ENCODE measurements at regions not wholly inside any gene's neighbourhood (a gene's known extent, or its start where the extent isn't known, plus 50 kb on each side); places are given as distances from the start of the nearest gene placed in this dataset.

DNA sequence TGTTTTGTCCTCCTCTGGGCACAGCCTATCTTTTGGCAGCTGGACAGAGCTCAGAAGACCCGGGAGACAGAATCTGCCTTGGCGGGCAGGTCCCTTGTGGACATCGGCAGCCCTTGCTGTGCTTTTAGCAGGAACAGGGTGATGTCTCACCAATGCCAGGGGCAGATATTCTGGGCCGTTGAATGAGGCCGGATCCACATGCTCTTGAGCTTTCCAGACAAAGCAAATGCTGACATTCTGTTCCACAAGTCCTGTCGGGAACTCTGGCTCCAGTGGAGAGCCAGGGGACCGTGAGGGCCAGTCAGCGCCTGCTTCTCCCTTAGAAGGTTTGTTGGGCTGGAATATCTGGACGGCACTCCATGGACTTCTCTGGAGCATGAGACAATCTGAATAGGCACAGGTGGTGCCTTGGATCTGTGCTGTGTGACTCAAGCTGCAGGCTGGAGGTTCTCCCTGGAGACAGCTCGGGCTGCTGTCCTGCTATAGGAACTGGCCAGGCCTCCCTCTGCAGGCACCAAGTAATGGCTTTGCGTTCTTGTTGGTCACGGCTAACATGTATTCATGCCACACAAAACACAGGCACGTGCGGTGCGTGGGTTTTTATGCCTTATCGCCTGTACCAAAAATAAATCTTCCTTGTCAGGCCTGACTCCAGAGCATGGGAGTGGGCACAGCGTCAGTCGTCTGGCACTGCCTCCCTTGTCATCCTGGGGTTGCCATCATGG, 80.3 kb downstream of the GADD45G start:
- Histone ChIP-seq H3K4me3 (ENCODE audit: control insufficient read depth in 2 of 3, extremely low read depth in 1 of 3, insufficient read depth in 2 of 3, low read depth in 1 of 3, low read length in 3 of 3) (no peak overlapping the region), H3K9me1 (ENCODE audit: control insufficient read depth, extremely low read depth, insufficient read depth, low read length) (no peaks in the 10 kb centered on the region), H2AFZ (ENCODE audit: control insufficient read depth, low read length) (no peak overlapping the region), H3K4me2 (ENCODE audit: control insufficient read depth, extremely low read depth, insufficient read depth, low read depth, low read length) (no peak overlapping the region), H3K79me2 (ENCODE audit: control insufficient read depth, insufficient read depth, low read length) (no peaks in the 10 kb centered on the region), H3K9ac (ENCODE audit: control insufficient read depth, extremely low read depth, insufficient read depth, low read length) (no peak overlapping the region), H3K4me1 (ENCODE audit: control insufficient read depth, extremely low read depth, insufficient read depth, low read length) (peaks cover 16% of the 10 kb centered on the region), H4K20me1 (ENCODE audit: control insufficient read depth, extremely low read depth, insufficient read depth, low read length) (no peaks in the 10 kb centered on the region), H3K9me3 (ENCODE audit: control insufficient read depth, low read depth, low read length) (no peaks in the 10 kb centered on the region), H3K36me3 (ENCODE audit: control insufficient read depth in 2 of 2, extremely low read depth in 1 of 2, insufficient read depth in 2 of 2, low read length in 2 of 2) (no peaks in the 10 kb centered on the region), H3K27me3 (ENCODE audit: control insufficient read depth, extremely low read depth, insufficient read depth, low read length) (no peaks in the 10 kb centered on the region), H3K27ac (ENCODE audit: control insufficient read depth, insufficient read depth, low read length) (no peak overlapping the region)
- DNase-seq (ENCODE audit: low read depth, low spot score) (no peak), FAIRE-seq (no peak)
- TF ChIP-seq EZH2 (IDR thresholded peaks at IDR 0.05; ENCODE audit: low read length): no peak
- TF ChIP-seq, protein P1, sequence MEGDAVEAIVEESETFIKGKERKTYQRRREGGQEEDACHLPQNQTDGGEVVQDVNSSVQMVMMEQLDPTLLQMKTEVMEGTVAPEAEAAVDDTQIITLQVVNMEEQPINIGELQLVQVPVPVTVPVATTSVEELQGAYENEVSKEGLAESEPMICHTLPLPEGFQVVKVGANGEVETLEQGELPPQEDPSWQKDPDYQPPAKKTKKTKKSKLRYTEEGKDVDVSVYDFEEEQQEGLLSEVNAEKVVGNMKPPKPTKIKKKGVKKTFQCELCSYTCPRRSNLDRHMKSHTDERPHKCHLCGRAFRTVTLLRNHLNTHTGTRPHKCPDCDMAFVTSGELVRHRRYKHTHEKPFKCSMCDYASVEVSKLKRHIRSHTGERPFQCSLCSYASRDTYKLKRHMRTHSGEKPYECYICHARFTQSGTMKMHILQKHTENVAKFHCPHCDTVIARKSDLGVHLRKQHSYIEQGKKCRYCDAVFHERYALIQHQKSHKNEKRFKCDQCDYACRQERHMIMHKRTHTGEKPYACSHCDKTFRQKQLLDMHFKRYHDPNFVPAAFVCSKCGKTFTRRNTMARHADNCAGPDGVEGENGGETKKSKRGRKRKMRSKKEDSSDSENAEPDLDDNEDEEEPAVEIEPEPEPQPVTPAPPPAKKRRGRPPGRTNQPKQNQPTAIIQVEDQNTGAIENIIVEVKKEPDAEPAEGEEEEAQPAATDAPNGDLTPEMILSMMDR (optimal IDR thresholded peaks at IDR 0.05 in 1 of 3, IDR thresholded peaks at IDR 0.05 in 1 of 3, conservative IDR thresholded peaks at IDR 0.05 in 1 of 3; ENCODE audit: extremely low read depth in 1 of 3, insufficient read depth in 2 of 3, low read length in 3 of 3): no peak
- dilution Hi-C loops (cut with MboI; ENCODE audit: extremely low pct_ligation_motif_present, low sequenced_read_pairs): no loop called here

DNA sequence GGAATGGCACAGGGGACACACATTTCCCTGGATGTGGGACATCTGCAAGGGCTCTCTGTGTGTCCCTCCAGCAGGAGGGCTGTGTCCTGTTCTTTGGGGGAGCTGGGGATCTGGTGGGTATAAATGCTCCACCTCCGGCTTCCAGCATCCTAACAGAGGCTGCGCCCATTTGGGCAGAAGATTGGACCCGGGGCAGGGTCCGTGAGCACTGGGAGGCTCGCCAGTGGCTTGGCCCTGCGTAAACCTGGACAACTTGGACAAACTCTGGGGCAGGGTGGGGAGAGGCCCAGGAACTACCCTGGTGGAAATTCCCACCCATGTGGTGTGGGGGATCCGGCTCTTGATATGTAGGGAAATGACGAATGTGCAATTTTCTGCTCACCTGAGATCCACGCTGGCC, 80.9 kb downstream of the GADD45G start:
- FAIRE-seq: no peak
- H3K27ac ChIP-seq (ENCODE audit: control insufficient read depth, insufficient read depth, low read length): no peak overlapping the region

More for the DNA sequence above, 80.9 kb downstream of the GADD45G start:
- dilution Hi-C loops (cut with MboI; ENCODE audit: extremely low pct_ligation_motif_present, low sequenced_read_pairs): no loop called here
- peak overlapping the region; percentile 68 for H3K4me2 ChIP-seq (ENCODE audit: control insufficient read depth, extremely low read depth, insufficient read depth, low read depth, low read length)
- H3K79me2 ChIP-seq (ENCODE audit: control insufficient read depth, insufficient read depth, low read length): no peaks in the 10 kb centered on the region
- TF ChIP-seq, protein P1 (optimal IDR thresholded peaks at IDR 0.05 in 1 of 3, IDR thresholded peaks at IDR 0.05 in 1 of 3, conservative IDR thresholded peaks at IDR 0.05 in 1 of 3; ENCODE audit: extremely low read depth in 1 of 3, insufficient read depth in 2 of 3, low read length in 3 of 3): no peak
- no peak for TF ChIP-seq EZH2 (IDR thresholded peaks at IDR 0.05; ENCODE audit: low read length)
- no peaks in the 10 kb centered on the region for H3K27me3 ChIP-seq (ENCODE audit: control insufficient read depth, extremely low read depth, insufficient read depth, low read length)
- no peaks in the 10 kb centered on the region for H4K20me1 ChIP-seq (ENCODE audit: control insufficient read depth, extremely low read depth, insufficient read depth, low read length)
- DNase-seq (ENCODE audit: low read depth, low spot score): no peak
- H2AFZ ChIP-seq (ENCODE audit: control insufficient read depth, low read length): no peak overlapping the region
- H3K9me3 ChIP-seq (ENCODE audit: control insufficient read depth, low read depth, low read length): no peaks in the 10 kb centered on the region
- H3K9me1 ChIP-seq (ENCODE audit: control insufficient read depth, extremely low read depth, insufficient read depth, low read length): no peaks in the 10 kb centered on the region
- peaks cover 16% of the 10 kb centered on the region for H3K4me1 ChIP-seq (ENCODE audit: control insufficient read depth, extremely low read depth, insufficient read depth, low read length)
- no peak overlapping the region for H3K4me3 ChIP-seq (ENCODE audit: control insufficient read depth in 2 of 3, extremely low read depth in 1 of 3, insufficient read depth in 2 of 3, low read depth in 1 of 3, low read length in 3 of 3)
- no peaks in the 10 kb centered on the region for H3K36me3 ChIP-seq (ENCODE audit: control insufficient read depth in 2 of 2, extremely low read depth in 1 of 2, insufficient read depth in 2 of 2, low read length in 2 of 2)
- H3K9ac ChIP-seq (ENCODE audit: control insufficient read depth, extremely low read depth, insufficient read depth, low read length): no peak overlapping the region

Data from keratinocyte (primary cell).